ENCODE measurements at regions not wholly inside any gene's neighbourhood (a gene's known extent, or its start where the extent isn't known, plus 50 kb on each side); places are given as distances from the start of the nearest gene placed in this dataset.
"Not testable (repeated sequence)": the region's sequence is repeated elsewhere in the genome, so short reads cannot be mapped to it uniquely, and the experiment has no call there.

DNA sequence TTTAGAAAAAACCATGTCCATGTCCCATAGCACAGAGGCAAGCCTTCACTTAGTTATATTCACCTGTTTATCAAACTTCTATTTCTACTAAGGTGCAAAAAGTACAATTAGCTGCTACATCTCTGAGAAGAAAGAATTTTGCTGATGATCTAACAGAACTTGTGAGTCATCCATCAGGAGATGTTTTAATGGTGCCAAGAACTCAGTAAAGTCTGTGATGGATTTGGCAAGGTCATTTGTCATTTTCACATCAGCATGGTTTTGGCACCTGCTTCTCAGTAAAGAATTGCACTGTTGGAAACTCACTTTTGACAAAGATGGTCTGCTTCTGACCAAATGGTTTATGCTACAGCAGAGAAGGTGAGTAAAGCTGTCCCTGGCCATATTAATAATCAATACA is 195.7 kb upstream of the TMEFF2 start:
- H3K27me3 ChIP-seq (ENCODE audit: control insufficient read depth in 1 of 2, insufficient read depth in 2 of 2, low read length in 2 of 2): no peaks in the 10 kb centered on the region
- H3K4me3 ChIP-seq (ENCODE audit: low read depth in 1 of 2, low read length in 2 of 2): no peak overlapping the region
- H3K4me1 ChIP-seq (ENCODE audit: insufficient read depth, low read length): no peaks in the 10 kb centered on the region
- H3K36me3 ChIP-seq (ENCODE audit: insufficient read depth, low read length): no peaks in the 10 kb centered on the region
- H3K9me3 ChIP-seq (ENCODE audit: low read length): no peaks in the 10 kb centered on the region
- H3K9ac ChIP-seq (ENCODE audit: low read length): no peak overlapping the region
- H3K27ac ChIP-seq (ENCODE audit: low read depth, low read length): no peak overlapping the region

- H3K27ac ChIP-seq (ENCODE audit: low read depth, low read length); H3K27me3 ChIP-seq (ENCODE audit: control insufficient read depth in 1 of 2, insufficient read depth in 2 of 2, low read length in 2 of 2); H3K4me1 ChIP-seq (ENCODE audit: insufficient read depth, low read length); H3K4me3 ChIP-seq (ENCODE audit: low read depth in 1 of 2, low read length in 2 of 2); H3K36me3 ChIP-seq (ENCODE audit: insufficient read depth, low read length); H3K9ac ChIP-seq (ENCODE audit: low read length); H3K9me3 ChIP-seq (ENCODE audit: low read length): not testable (repeated sequence)
These were observed 189.5 kb upstream of the TMEFF2 start for GRCh38 chr2:192384191-192384590.

DNA sequence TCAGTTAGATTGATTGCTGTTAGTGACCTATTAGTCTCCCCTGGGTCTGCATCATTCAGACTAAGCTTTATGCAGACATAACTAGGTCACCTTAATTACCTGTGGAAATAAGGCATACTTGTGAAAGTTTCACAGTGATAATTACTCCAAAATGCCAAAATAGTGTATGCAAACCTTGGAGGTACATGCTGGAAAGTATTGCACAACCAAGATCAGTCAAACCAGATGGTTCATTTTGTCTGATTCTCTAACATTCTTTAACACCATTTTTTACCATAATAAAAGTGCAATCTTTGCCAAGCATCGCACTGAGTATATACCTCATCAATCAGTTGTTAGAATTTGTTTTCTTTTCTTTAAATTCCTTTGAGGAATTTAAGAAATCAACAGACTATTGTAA is 186.3 kb upstream of the TMEFF2 start:
- Histone ChIP-seq H3K4me1 (ENCODE audit: insufficient read depth, low read length) (no peaks in the 10 kb centered on the region), H3K4me3 (ENCODE audit: low read depth in 1 of 2, low read length in 2 of 2) (no peak overlapping the region), H3K9me3 (ENCODE audit: low read length) (no peaks in the 10 kb centered on the region)

GRCh38 chr2:192379736-192380135 is 185.0 kb upstream of the TMEFF2 start:
- Histone ChIP-seq H3K4me3 (ENCODE audit: low read depth in 1 of 2, low read length in 2 of 2) (no peak overlapping the region), H3K36me3 (ENCODE audit: insufficient read depth, low read length) (no peaks in the 10 kb centered on the region), H3K27me3 (ENCODE audit: control insufficient read depth in 1 of 2, insufficient read depth in 2 of 2, low read length in 2 of 2) (no peaks in the 10 kb centered on the region), H3K4me1 (ENCODE audit: insufficient read depth, low read length) (no peaks in the 10 kb centered on the region), H3K9me3 (ENCODE audit: low read length) (no peaks in the 10 kb centered on the region), H3K27ac (ENCODE audit: low read depth, low read length) (no peak overlapping the region), H3K9ac (ENCODE audit: low read length) (no peak overlapping the region)

More for the DNA sequence above, 186.3 kb upstream of the TMEFF2 start:
- Histone ChIP-seq H3K27me3 (ENCODE audit: control insufficient read depth in 1 of 2, insufficient read depth in 2 of 2, low read length in 2 of 2) (no peaks in the 10 kb centered on the region), H3K9ac (ENCODE audit: low read length) (no peak overlapping the region), H3K36me3 (ENCODE audit: insufficient read depth, low read length) (no peaks in the 10 kb centered on the region), H3K27ac (ENCODE audit: low read depth, low read length) (no peak overlapping the region)

- H3K27ac ChIP-seq (ENCODE audit: low read depth, low read length): no peak overlapping the region
- no peak overlapping the region for H3K9ac ChIP-seq (ENCODE audit: low read length)
- no peaks in the 10 kb centered on the region for H3K36me3 ChIP-seq (ENCODE audit: insufficient read depth, low read length)
- H3K4me3 ChIP-seq (ENCODE audit: low read depth in 1 of 2, low read length in 2 of 2): no peak overlapping the region
- H3K4me1 ChIP-seq (ENCODE audit: insufficient read depth, low read length): no peaks in the 10 kb centered on the region
- H3K27me3 ChIP-seq (ENCODE audit: control insufficient read depth in 1 of 2, insufficient read depth in 2 of 2, low read length in 2 of 2): no peaks in the 10 kb centered on the region
- no peaks in the 10 kb centered on the region for H3K9me3 ChIP-seq (ENCODE audit: low read length)
These were observed 182.4 kb upstream of the TMEFF2 start for GRCh38 chr2:192377173-192377572.

DNA sequence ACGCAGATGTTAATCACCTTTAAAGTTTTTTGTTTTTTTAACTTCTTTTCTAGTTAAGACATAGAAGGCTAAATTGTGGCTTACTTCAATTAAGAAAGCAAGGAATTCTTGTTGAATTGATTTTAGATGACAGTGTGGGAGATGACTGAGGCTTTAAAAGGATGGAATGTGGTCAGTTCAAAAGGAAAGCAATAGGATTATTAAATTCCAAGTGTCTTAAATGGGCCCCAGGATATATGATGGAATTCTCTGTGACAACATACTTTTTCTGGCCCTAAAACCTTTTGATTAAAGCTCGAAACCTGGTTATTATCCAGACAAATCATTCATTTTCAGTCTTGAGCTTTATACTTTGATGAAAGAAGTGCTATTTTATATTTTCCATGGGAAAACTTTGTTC is 179.0 kb upstream of the TMEFF2 start:
- H3K9me3 ChIP-seq (ENCODE audit: low read length): no peaks in the 10 kb centered on the region
- no peak overlapping the region for H3K9ac ChIP-seq (ENCODE audit: low read length)
- no peaks in the 10 kb centered on the region for H3K27me3 ChIP-seq (ENCODE audit: control insufficient read depth in 1 of 2, insufficient read depth in 2 of 2, low read length in 2 of 2)
- no peaks in the 10 kb centered on the region for H3K4me1 ChIP-seq (ENCODE audit: insufficient read depth, low read length)
- H3K36me3 ChIP-seq (ENCODE audit: insufficient read depth, low read length): no peaks in the 10 kb centered on the region
- no peak overlapping the region for H3K27ac ChIP-seq (ENCODE audit: low read depth, low read length)
- no peak overlapping the region for H3K4me3 ChIP-seq (ENCODE audit: low read depth in 1 of 2, low read length in 2 of 2)

DNA sequence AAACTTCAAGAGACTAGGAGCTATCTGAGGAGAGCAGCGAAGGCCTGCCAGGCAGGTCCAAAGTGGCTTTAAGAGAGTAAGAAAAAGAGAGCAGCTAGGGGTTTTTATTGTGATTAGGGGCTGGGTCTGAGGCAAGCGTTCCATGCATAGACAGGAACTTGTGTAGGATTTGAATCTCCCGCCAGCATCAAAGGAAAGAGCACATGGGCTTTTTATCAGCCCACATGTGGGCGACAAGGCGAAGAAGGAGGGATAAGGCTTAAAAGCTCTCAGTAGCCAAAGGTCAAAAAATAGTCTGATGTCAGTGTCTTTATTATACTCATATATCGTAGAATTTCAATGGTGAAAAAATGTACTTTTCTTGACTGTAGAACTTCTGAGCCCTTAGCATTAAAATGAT is 178.5 kb upstream of the TMEFF2 start:
- Histone ChIP-seq H3K4me3 (ENCODE audit: low read depth in 1 of 2, low read length in 2 of 2) (no peak overlapping the region), H3K9ac (ENCODE audit: low read length) (no peak overlapping the region), H3K9me3 (ENCODE audit: low read length) (no peaks in the 10 kb centered on the region), H3K27me3 (ENCODE audit: control insufficient read depth in 1 of 2, insufficient read depth in 2 of 2, low read length in 2 of 2) (no peaks in the 10 kb centered on the region), H3K27ac (ENCODE audit: low read depth, low read length) (no peak overlapping the region), H3K36me3 (ENCODE audit: insufficient read depth, low read length) (no peaks in the 10 kb centered on the region), H3K4me1 (ENCODE audit: insufficient read depth, low read length) (no peaks in the 10 kb centered on the region)

- no peaks in the 10 kb centered on the region for H3K27me3 ChIP-seq (ENCODE audit: control insufficient read depth in 1 of 2, insufficient read depth in 2 of 2, low read length in 2 of 2)
- H3K4me3 ChIP-seq (ENCODE audit: low read depth in 1 of 2, low read length in 2 of 2): no peak overlapping the region
- no peak overlapping the region for H3K9ac ChIP-seq (ENCODE audit: low read length)
- no peak overlapping the region for H3K27ac ChIP-seq (ENCODE audit: low read depth, low read length)
- no peaks in the 10 kb centered on the region for H3K9me3 ChIP-seq (ENCODE audit: low read length)
- H3K4me1 ChIP-seq (ENCODE audit: insufficient read depth, low read length): no peaks in the 10 kb centered on the region
- no peaks in the 10 kb centered on the region for H3K36me3 ChIP-seq (ENCODE audit: insufficient read depth, low read length)
These were observed 175.2 kb upstream of the TMEFF2 start for GRCh38 chr2:192369969-192370368.

- no peak overlapping the region for H3K4me3 ChIP-seq (ENCODE audit: low read depth in 1 of 2, low read length in 2 of 2)
- no peaks in the 10 kb centered on the region for H3K9me3 ChIP-seq (ENCODE audit: low read length)
- H3K27me3 ChIP-seq (ENCODE audit: control insufficient read depth in 1 of 2, insufficient read depth in 2 of 2, low read length in 2 of 2): no peaks in the 10 kb centered on the region
- H3K36me3 ChIP-seq (ENCODE audit: insufficient read depth, low read length): no peaks in the 10 kb centered on the region
- H3K4me1 ChIP-seq (ENCODE audit: insufficient read depth, low read length): no peaks in the 10 kb centered on the region
- no peak overlapping the region for H3K9ac ChIP-seq (ENCODE audit: low read length)
- H3K27ac ChIP-seq (ENCODE audit: low read depth, low read length): no peak overlapping the region
These were observed 162.5 kb upstream of the TMEFF2 start for GRCh38 chr2:192357217-192357616.

DNA sequence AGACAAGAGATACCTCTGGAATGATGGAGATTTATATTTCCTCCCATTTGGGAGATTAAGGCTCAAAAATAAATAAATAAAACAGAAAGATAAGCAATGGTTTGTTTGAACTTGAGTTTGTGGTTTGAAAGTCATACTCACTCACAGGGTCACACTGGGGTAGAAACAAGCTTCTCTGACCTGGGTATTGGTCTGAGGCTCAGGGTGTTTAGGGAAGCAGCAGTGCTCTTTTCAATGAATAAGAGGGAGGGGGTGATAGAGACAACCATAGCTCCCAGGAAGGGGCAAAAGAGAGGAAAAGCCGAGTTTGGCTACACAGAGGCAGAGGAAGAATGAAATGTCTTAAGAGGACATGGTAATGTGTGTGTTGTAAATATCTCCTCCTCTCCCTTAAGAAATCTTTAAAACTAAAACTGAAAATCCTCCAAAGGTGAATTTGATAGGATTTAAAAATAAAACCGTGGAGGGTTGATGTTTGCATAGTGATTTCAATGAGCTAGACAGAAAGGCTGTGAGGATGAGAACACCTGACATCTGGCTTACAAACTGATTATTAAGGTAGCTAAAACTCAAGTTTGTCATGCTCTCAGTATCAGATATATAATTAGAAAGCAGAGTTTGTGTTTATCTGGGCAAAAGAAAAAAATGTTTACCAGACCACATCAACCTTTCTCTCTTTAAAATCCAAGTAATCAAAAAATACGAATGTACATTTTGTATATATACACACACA is 159.9 kb upstream of the TMEFF2 start:
- H3K9me3 ChIP-seq (ENCODE audit: low read length): no peaks in the 10 kb centered on the region
- H3K4me3 ChIP-seq (ENCODE audit: low read depth in 1 of 2, low read length in 2 of 2): no peak overlapping the region
- H3K27ac ChIP-seq (ENCODE audit: low read depth, low read length): no peak overlapping the region
- H3K27me3 ChIP-seq (ENCODE audit: control insufficient read depth in 1 of 2, insufficient read depth in 2 of 2, low read length in 2 of 2): no peaks in the 10 kb centered on the region
- H3K9ac ChIP-seq (ENCODE audit: low read length): no peak overlapping the region
- H3K4me1 ChIP-seq (ENCODE audit: insufficient read depth, low read length): no peaks in the 10 kb centered on the region
- no peaks in the 10 kb centered on the region for H3K36me3 ChIP-seq (ENCODE audit: insufficient read depth, low read length)

DNA sequence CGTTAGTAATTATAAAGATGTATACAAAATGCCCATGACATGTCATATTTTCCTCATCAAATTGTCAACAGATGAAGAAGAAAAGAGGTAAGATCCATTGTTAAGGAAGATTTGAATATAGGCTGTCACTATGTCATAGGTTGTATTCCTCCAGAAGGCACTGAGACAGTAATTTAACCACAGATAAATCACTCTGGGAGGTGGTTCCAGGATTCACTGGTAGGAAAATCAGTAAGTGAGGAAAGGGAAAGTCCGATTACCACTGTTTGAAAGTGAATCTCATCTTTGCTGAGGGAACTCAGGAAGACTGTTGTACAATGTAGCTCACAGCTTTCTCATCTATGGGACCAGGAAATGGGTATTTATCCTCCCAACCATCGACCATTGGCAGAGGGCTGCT is 152.8 kb upstream of the TMEFF2 start:
- Histone ChIP-seq H3K27me3 (ENCODE audit: control insufficient read depth in 1 of 2, insufficient read depth in 2 of 2, low read length in 2 of 2) (no peaks in the 10 kb centered on the region), H3K36me3 (ENCODE audit: insufficient read depth, low read length) (no peaks in the 10 kb centered on the region), H3K9me3 (ENCODE audit: low read length) (no peaks in the 10 kb centered on the region), H3K27ac (ENCODE audit: low read depth, low read length) (no peak overlapping the region), H3K4me1 (ENCODE audit: insufficient read depth, low read length) (no peaks in the 10 kb centered on the region), H3K9ac (ENCODE audit: low read length) (no peak overlapping the region), H3K4me3 (ENCODE audit: low read depth in 1 of 2, low read length in 2 of 2) (no peak overlapping the region)

DNA sequence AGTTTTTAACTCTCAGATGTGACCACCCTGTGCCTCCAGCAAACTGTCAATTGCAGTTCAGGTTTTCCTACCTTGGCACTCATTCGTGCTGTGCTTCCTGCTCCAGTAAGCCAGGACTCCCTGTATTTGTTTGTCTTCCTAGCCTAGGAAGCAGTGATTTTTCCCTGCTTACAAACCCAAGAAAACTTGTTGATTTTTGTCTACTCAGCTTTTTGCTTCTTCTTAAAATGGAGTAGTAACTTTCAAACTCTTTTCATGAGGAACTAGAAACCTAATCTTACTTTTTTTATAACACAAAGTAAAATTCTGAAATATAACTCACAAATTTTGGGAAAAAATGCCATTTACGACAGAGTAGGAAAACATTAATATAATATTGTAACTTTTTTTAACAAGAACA is 150.6 kb upstream of the TMEFF2 start:
- no peaks in the 10 kb centered on the region for H3K9me3 ChIP-seq (ENCODE audit: low read length)
- no peaks in the 10 kb centered on the region for H3K36me3 ChIP-seq (ENCODE audit: insufficient read depth, low read length)
- no peaks in the 10 kb centered on the region for H3K4me1 ChIP-seq (ENCODE audit: insufficient read depth, low read length)
- no peak overlapping the region for H3K9ac ChIP-seq (ENCODE audit: low read length)
- H3K4me3 ChIP-seq (ENCODE audit: low read depth in 1 of 2, low read length in 2 of 2): no peak overlapping the region
- no peak overlapping the region for H3K27ac ChIP-seq (ENCODE audit: low read depth, low read length)
- H3K27me3 ChIP-seq (ENCODE audit: control insufficient read depth in 1 of 2, insufficient read depth in 2 of 2, low read length in 2 of 2): no peaks in the 10 kb centered on the region

Data from muscle layer of colon (tissue), 2 donors.